ENCODE measurements at regions not wholly inside any gene's neighbourhood (a gene's known extent, or its start where the extent isn't known, plus 50 kb on each side); places are given as distances from the start of the nearest gene placed in this dataset.

GRCh38 chr18:39753178-39753577 is 2187.6 kb upstream of the CELF4 start:
- DNase-seq, result no peak

- no peak for DNase-seq
Observed at GRCh38 chr18:39752351-39752750, 2186.8 kb upstream of the CELF4 start.

DNA sequence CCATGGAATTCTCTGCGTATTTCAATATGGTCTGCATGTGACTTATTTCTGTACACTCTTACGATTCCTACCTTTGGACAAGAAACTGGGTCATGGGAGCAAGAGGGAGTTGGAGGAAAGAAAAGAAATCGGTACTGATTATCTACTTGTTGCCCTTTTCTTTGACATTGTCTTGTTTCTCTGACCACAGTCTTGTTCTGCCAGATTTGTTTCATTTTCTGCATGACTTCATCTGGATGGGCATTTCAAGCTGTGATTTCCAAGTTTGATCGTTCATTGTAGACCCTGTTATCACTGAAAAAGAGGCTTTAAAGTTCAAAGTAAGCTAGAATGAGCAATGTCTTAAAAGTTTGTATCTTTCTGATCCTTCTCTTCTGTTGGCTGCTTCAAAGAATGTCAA is 2186.3 kb upstream of the CELF4 start:
- no peak for DNase-seq

- no peak for DNase-seq
Observed at GRCh38 chr18:39751161-39751560, 2185.6 kb upstream of the CELF4 start.

- no peak for DNase-seq
Observed at GRCh38 chr18:39749154-39749553, 2183.6 kb upstream of the CELF4 start.

- DNase-seq, result no peak
Observed at GRCh38 chr18:39748727-39749126, 2183.1 kb upstream of the CELF4 start.

GRCh38 chr18:39746201-39746600 is 2180.6 kb upstream of the CELF4 start:
- no peak for DNase-seq

DNA sequence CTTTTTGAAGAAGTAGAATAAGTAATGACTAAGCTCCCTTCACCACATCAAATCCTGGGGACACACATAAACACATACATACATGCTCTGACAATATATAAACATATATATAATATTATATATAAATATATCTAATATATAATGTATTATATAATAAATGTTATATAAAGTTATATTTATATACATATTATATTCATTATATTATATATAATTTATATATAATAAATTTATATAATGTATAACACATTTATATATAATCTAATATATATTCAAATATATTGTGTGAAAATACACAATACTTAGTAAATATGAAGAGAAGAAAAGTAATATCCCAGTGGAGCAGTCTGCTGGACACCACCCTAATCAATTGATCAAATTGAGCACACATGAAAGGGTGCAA is 2177.9 kb upstream of the CELF4 start:
- no peak for DNase-seq

- DNase-seq, result no peak
Observed at GRCh38 chr18:39741755-39742466, 2176.3 kb upstream of the CELF4 start.

- no peak for DNase-seq
Observed at GRCh38 chr18:39737869-39738268, 2172.3 kb upstream of the CELF4 start.

DNA sequence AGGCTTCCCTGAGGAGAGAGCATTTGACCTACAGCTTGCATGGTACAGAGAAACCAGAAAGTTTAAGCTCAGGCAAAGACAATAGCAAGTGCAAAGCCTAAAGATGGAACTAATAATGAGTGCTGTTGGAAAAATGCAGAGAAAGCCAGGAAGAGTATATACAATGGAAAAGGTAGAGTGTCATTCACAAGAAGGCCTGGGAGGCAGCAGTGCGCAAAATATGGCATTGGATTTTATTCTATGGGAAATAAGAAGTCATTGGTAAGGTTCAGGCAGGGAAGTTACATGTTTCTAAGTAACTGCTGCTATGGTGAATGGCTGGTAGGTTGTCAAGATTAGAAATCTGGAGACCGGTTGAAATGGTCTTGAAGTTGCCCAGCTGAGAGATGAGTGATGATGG is 2167.3 kb upstream of the CELF4 start:
- DNase-seq, result peak; percentile 31

DNA sequence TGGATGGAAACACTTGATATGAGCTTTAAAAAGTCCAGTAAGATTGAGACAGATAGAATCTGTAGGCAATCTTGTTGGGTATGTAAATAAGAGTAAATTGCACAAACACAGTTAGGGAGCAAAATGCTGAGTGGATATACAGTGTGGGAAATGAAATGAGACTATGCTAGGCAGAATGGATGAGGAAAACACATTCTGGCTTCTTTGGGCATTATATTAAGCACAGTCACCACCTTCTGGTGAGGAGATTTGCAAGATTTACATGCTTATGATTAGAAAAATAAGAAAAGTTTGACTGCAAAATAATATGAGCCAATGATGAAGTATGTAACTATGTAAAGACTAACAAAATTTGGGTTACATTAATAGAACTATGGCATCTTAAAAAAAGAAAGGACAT is 2165.0 kb upstream of the CELF4 start:
- DNase-seq, result no peak

- DNase-seq, result no peak
Observed at GRCh38 chr18:39724652-39725051, 2159.1 kb upstream of the CELF4 start.

GRCh38 chr18:39721712-39722111 is 2156.1 kb upstream of the CELF4 start:
- DNase-seq, result no peak

DNA sequence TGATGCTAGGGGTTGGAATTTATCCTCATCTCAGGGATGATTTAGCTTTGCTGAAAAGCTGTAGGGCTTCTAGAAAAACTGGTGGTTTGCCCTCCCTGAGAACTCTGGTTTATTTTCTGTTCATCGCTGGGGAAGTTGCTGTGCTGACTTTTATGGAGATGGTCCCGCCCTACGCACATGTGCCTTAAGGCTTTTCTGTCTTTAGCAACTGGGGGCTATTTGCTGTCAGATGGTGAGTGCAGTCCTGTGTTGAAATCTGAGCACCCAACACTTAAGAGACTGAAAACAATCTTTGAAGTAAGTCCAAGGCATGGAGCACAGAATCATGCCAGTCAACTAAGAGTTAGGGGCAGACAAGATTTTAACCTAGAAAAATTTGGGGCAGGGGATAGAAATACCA is 2148.4 kb upstream of the CELF4 start:
- DNase-seq, result no peak

GRCh38 chr18:39711701-39712100 is 2146.1 kb upstream of the CELF4 start:
- DNase-seq, result no peak

DNA sequence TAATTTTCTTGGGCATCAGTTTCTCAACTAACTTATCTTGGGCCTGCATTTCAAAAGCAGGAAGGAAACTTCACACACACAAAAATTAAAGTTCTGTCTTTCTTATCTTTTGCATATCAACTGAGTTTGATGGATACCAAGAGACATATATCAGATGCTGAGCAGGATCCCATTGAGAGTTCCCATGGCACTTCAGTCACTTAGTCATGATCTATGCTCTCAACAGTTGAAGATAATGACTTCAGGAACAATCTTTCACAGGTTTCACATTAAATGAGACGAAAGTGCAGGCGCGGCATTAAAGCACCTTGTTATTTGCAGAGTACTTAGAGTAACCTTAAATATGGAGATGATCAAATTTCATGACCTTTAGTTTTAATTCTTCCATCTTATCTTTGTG is 2139.8 kb upstream of the CELF4 start:
- peak; percentile 12 for DNase-seq

DNA sequence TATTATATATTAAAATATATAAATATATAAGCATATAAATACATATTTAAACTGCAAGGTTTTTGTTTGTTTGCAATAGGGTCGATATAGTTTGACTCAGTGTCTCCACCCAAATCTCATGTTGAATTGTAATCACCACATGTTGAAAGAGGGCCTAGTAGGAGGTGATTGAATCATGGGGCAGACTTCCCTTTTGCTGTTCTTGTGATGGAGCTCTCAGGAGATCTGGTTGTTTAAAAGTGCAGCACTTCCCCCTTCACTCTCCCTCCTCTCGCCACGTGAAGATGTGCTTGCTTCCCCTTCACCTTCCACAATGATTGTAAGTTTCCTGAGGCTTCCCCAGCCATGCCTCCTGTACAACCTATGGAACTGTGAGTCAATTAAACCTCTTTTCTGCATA is 2137.3 kb upstream of the CELF4 start:
- peak; percentile 49 for DNase-seq

DNA sequence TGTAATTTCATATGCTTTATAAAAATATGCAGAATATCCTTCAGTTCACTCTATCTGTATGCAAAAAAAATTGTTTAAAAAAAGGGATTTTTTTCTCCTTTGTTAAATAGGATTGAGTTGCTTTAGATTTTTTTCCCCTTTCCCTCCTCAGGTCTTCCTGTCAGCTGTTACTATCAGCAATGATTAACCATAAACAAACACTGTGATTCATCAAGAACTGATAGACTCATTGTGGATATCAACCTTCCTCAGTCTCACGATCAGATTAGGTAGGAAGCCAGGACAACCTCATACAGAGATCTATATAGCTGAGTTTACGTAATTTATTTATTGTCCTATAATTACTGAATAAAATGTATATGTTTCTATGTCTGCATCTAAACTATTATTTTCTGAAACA is 2136.2 kb upstream of the CELF4 start:
- peak; percentile 94 for DNase-seq

DNA sequence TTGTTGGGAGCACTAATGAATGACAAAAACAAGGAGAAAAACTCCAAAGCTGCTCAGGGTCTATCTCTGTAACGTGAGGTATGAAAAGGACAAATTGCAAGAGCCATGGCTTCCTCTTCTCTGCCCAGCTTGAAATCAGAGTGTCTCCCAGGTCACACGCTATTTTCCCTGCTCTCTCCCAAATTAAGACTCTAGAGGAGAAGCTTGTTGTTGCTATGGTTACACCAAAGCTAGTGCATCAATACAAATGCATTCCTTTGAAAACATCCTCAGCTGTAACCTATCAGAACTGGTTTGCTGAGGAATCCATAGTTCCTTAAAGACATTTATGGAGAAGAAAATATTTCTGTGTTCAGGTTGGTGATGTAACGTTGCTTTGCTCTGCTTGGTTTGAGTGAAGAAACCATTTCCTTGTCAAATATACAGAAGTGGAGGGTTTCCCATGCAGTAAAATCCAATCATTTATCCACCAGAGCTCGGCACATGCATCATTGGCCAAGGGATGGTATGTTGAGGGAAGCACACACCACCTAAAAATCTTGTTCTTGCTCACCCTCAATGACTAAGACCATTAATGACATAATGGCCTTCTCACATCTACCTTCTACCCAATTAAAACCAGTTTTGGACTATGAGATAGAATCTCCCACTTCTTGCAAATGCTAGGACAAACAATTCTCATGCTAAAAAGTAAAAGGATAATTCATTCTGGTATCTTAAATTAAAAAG is 2135.6 kb upstream of the CELF4 start:
- peak; percentile 53 for DNase-seq

- DNase-seq, result no peak
Observed at GRCh38 chr18:39699340-39699964, 2133.9 kb upstream of the CELF4 start.

- DNase-seq, result no peak
Observed at GRCh38 chr18:39698436-39698835, 2132.8 kb upstream of the CELF4 start.

- DNase-seq, result no peak
Observed at GRCh38 chr18:39693359-39693758, 2127.8 kb upstream of the CELF4 start.

DNA sequence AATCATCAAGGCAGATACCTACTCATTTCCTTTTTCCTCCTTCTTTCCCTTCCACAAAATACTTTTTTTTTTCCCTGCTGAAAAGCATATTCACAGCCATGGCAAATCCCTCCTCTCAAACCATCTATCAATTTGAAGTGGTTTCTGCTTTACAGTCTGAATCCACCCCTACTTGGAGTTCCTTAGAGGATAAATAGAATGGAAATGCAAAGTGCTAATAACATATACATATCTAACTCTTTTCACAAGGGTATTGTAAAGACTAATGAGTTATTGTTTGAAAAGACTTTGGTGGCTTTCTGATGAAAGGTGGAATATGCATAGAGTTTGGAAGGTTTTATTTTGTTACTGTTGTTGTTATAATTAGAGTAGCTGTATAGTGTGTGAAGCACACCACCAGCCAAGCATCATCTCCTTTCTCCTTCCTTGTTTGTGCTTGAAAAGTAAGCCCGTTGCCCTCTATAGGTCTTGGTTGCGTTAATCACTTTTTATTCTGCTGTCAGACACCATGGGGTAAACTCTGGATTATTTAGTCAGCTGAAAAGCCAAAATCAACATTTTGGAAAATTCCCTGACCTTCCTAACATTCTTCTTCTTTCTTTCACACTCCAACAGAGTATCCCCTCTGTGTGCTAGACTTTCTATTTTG is 2126.9 kb upstream of the CELF4 start:
- no peak for DNase-seq

Measured in DMS53 (cell line).